ENCODE measurements at regions not wholly inside any gene's neighbourhood (a gene's known extent, or its start where the extent isn't known, plus 50 kb on each side); places are given as distances from the start of the nearest gene placed in this dataset.
A peak's percentile ranks its signal among the peaks of the same experiment; 100 is the strongest.

GRCh38 chr2:207258263-207258991 is 92.7 kb upstream of the KLF7 start:
- TF ChIP-seq CTCF (IDR thresholded peaks at IDR 0.05) (peak in 1 of 4 experiments; percentile 24), POLR2A (IDR thresholded peaks at IDR 0.05) (no peak)

Measured in uterus (tissue), 2 donors.